Rectal smooth muscle tissue (tissue), 1 donor: ENCODE measurements at regions not wholly inside any gene's neighbourhood (a gene's known extent, or its start where the extent isn't known, plus 50 kb on each side); places are given as distances from the start of the nearest gene placed in this dataset.

Experiments
- H3K27ac ChIP-seq: one replicate; pipeline ENCODE4 v1.7.0; 2013; ENCODE audit warnings: low read depth, low read length, inconsistent platforms
- H3K27me3 ChIP-seq: one replicate; pipeline ENCODE4 v1.7.0; 2013; ENCODE audit warnings: low read length; ENCODE audit not compliant: control insufficient read depth, insufficient read depth
- H3K36me3 ChIP-seq: one replicate; pipeline ENCODE4 v1.7.0; 2013; ENCODE audit warnings: low read length; ENCODE audit not compliant: control insufficient read depth, insufficient read depth
- H3K4me1 ChIP-seq: one replicate; pipeline ENCODE4 v1.7.0; 2013; ENCODE audit warnings: low read length; ENCODE audit not compliant: control insufficient read depth, insufficient read depth
- H3K4me3 ChIP-seq: one replicate; pipeline ENCODE4 v1.7.0; 2013; ENCODE audit warnings: low read length
- H3K9ac ChIP-seq: one replicate; pipeline ENCODE4 v1.7.0; 2013; ENCODE audit warnings: low read length

GRCh38 chr12:116471544-116471943 lies 87.6 kb upstream of the MAP1LC3B2 start:
- H3K27ac ChIP-seq, result no peak overlapping the region

GRCh38 chr12:116472193-116472592 lies 87.0 kb upstream of the MAP1LC3B2 start:
- H3K4me3 ChIP-seq, result no peak overlapping the region

More at GRCh38 chr12:116471544-116471943, 87.6 kb upstream of the MAP1LC3B2 start:
- Histone ChIP-seq H3K27me3 (no peaks in the 10 kb centered on the region), H3K4me3 (no peak overlapping the region), H3K36me3 (no peaks in the 10 kb centered on the region), H3K4me1 (no peaks in the 10 kb centered on the region), H3K9ac (no peak overlapping the region)

DNA sequence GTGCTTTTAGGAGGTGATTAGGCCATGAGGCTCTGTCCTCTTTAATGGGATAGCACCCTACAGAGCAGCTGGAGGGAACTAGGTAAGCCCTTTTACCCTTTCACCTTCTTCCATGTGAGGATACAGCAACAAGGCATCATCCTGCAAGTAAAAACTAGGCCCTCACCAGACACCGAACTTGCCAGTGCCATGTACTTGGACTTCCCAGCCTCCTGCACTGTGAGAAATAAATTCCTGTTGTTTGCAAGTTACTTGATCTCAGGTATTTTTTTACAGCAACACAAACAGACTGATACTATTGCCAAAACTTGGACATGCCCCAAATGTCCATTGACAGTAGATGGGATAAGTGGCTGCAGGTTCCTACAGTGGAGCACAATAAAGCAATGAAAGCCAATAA lies 85.8 kb upstream of the MAP1LC3B2 start:
- no peak overlapping the region for H3K27ac ChIP-seq

More at GRCh38 chr12:116472193-116472592, 87.0 kb upstream of the MAP1LC3B2 start:
- H3K27ac ChIP-seq, result no peak overlapping the region
- H3K4me1 ChIP-seq, result no peaks in the 10 kb centered on the region
- no peaks in the 10 kb centered on the region for H3K27me3 ChIP-seq
- H3K36me3 ChIP-seq, result no peaks in the 10 kb centered on the region
- H3K9ac ChIP-seq, result no peak overlapping the region

GRCh38 chr12:116474331-116474730 lies 84.8 kb upstream of the MAP1LC3B2 start:
- H3K9ac ChIP-seq, result no peak overlapping the region
- no peaks in the 10 kb centered on the region for H3K36me3 ChIP-seq
- H3K4me1 ChIP-seq, result no peaks in the 10 kb centered on the region
- no peaks in the 10 kb centered on the region for H3K27me3 ChIP-seq
- no peak overlapping the region for H3K27ac ChIP-seq
- no peak overlapping the region for H3K4me3 ChIP-seq

More for the DNA sequence above, 85.8 kb upstream of the MAP1LC3B2 start:
- Histone ChIP-seq H3K4me1 (no peaks in the 10 kb centered on the region), H3K4me3 (no peak overlapping the region), H3K27me3 (no peaks in the 10 kb centered on the region), H3K36me3 (no peaks in the 10 kb centered on the region), H3K9ac (no peak overlapping the region)

- H3K9ac ChIP-seq, result no peak overlapping the region
Measured at GRCh38 chr12:116474899-116475298, 84.3 kb upstream of the MAP1LC3B2 start.

DNA sequence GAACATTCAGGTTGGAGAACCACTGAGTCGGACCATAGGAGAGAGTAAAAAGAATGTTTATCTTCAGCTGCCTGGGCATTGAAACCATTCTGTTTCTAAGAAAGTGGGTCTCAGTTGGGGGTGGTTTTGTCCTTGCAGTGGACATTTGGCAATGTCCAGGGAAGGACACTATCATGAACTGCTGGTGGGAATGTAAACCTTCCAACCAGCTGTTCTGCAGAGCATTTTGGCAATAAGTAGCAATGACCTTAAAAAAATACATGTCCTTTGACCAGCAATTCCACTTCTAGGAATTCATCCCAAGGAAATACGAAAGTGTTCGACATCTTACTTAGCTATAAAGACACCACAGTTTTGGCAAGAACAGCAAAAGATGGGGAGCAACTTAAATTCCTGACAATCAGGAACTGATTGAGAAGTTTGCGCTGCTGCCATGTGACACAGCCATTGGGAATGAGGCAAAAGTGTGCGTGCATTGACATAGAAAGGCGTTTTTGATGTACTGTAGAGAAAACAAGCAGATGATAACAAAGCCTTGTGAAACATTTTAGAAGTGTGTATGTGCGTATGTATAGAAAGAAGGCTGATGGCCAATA lies 82.9 kb upstream of the MAP1LC3B2 start:
- Histone ChIP-seq H3K27ac (no peak overlapping the region), H3K4me1 (no peaks in the 10 kb centered on the region), H3K27me3 (no peaks in the 10 kb centered on the region), H3K36me3 (no peaks in the 10 kb centered on the region), H3K9ac (no peak overlapping the region), H3K4me3 (no peak overlapping the region)

More at GRCh38 chr12:116474899-116475298, 84.3 kb upstream of the MAP1LC3B2 start:
- H3K36me3 ChIP-seq, result no peaks in the 10 kb centered on the region
- no peak overlapping the region for H3K4me3 ChIP-seq
- H3K27ac ChIP-seq, result no peak overlapping the region
- H3K4me1 ChIP-seq, result no peaks in the 10 kb centered on the region
- no peaks in the 10 kb centered on the region for H3K27me3 ChIP-seq

- no peak overlapping the region for H3K27ac ChIP-seq
- H3K4me3 ChIP-seq, result no peak overlapping the region
- no peaks in the 10 kb centered on the region for H3K27me3 ChIP-seq
- no peaks in the 10 kb centered on the region for H3K36me3 ChIP-seq
- H3K9ac ChIP-seq, result no peak overlapping the region
- H3K4me1 ChIP-seq, result no peaks in the 10 kb centered on the region
Measured at GRCh38 chr12:116478243-116478773, 80.9 kb upstream of the MAP1LC3B2 start.

DNA sequence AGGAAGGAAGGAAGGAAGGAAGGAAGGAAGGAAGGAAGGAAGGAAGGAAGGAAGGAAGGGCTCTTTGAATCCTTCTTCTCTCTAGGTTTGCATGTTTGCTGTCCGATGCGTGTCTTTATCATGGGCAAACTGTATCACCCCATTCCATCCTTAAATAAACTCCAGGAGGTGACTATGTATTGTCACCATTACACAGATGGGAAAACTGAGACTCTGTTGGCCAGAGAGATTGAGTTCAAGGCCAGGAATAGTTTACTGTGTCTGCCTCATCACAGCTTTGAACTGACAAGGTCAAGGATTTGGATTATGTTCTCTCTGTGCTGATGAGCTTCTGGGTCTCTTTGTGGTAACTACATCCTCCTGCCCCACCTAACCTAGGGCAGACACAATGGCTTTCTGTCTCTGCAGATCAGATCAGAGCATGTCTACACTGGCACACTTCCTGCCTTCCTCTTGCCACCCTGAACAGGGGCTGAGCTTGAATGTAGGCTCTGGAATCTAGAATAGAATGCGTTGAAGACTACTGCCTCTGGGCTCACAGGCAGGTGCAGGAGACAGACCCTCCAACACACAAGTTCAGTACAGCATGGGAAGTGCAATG lies 78.9 kb upstream of the MAP1LC3B2 start:
- H3K27me3 ChIP-seq, result no peaks in the 10 kb centered on the region
- H3K27ac ChIP-seq, result no peak overlapping the region
- no peaks in the 10 kb centered on the region for H3K36me3 ChIP-seq
- H3K4me3 ChIP-seq, result no peak overlapping the region
- no peaks in the 10 kb centered on the region for H3K4me1 ChIP-seq
- no peak overlapping the region for H3K9ac ChIP-seq

GRCh38 chr12:116481726-116482125 lies 77.5 kb upstream of the MAP1LC3B2 start:
- H3K9ac ChIP-seq, result no peak overlapping the region
- no peak overlapping the region for H3K4me3 ChIP-seq
- H3K36me3 ChIP-seq, result no peaks in the 10 kb centered on the region
- H3K4me1 ChIP-seq, result no peaks in the 10 kb centered on the region
- no peak overlapping the region for H3K27ac ChIP-seq
- no peaks in the 10 kb centered on the region for H3K27me3 ChIP-seq

GRCh38 chr12:116482179-116482578 lies 77.0 kb upstream of the MAP1LC3B2 start:
- Histone ChIP-seq H3K9ac (no peak overlapping the region), H3K4me3 (no peak overlapping the region), H3K4me1 (no peaks in the 10 kb centered on the region), H3K36me3 (no peaks in the 10 kb centered on the region), H3K27me3 (no peaks in the 10 kb centered on the region), H3K27ac (no peak overlapping the region)

GRCh38 chr12:116482859-116483258 lies 76.3 kb upstream of the MAP1LC3B2 start:
- Histone ChIP-seq H3K4me1 (no peaks in the 10 kb centered on the region), H3K9ac (no peak overlapping the region), H3K27ac (no peak overlapping the region), H3K27me3 (no peaks in the 10 kb centered on the region), H3K4me3 (no peak overlapping the region), H3K36me3 (no peaks in the 10 kb centered on the region)

GRCh38 chr12:116483959-116484750 lies 75.0 kb upstream of the MAP1LC3B2 start:
- no peaks in the 10 kb centered on the region for H3K4me1 ChIP-seq
- no peak overlapping the region for H3K4me3 ChIP-seq

More at GRCh38 chr12:116483959-116484750, 75.0 kb upstream of the MAP1LC3B2 start:
- no peak overlapping the region for H3K27ac ChIP-seq
- no peak overlapping the region for H3K9ac ChIP-seq
- no peaks in the 10 kb centered on the region for H3K36me3 ChIP-seq
- H3K27me3 ChIP-seq, result no peaks in the 10 kb centered on the region
